B cell (primary cell): ENCODE measurements at regions not wholly inside any gene's neighbourhood (a gene's known extent, or its start where the extent isn't known, plus 50 kb on each side); places are given as distances from the start of the nearest gene placed in this dataset.

Experiments used
- ATAC-seq: fragments of 200-7000 bp; cut with Tn5 transposase; one replicate; pipeline ENCODE4 v1.10.0; 2021; ENCODE audit warnings: low read depth, mild to moderate bottlenecking, moderate number of reproducible peaks, moderate library complexity
- CTCF ChIA-PET: fragments of 350-600 bp; sonication (Branson Sonifier 250); formaldehyde crosslinking; loops from one replicate; lab custom pipeline; 2021; ENCODE audit warnings: antibody characterized with exemption, inconsistent platforms; lab: Charles Lee
- POLR2A ChIA-PET: fragments of 350-600 bp; sonication (Branson Sonifier 250); formaldehyde crosslinking; loops from one replicate; lab custom pipeline; 2021; ENCODE audit warnings: antibody characterized with exemption; lab: Charles Lee
- DNase-seq: peaks from one replicate; pipeline ENCODE4 v3.0.0; 2013
- H2AFZ ChIP-seq: 2 replicates; pipeline ENCODE4 v1.6.1; 2012; ENCODE audit warnings: mild to moderate bottlenecking, low read depth, low read length; ENCODE audit not compliant: insufficient read depth, poor library complexity, severe bottlenecking
- H3K27ac ChIP-seq, 2 donors: 1 replicate in 1 of 2; 2 replicates in 1 of 2; pipeline ENCODE4 v1.5.1; 2012 to 2013; ENCODE audit warnings: low read length in 2 of 2, mild to moderate bottlenecking in 2 of 2, moderate library complexity in 1 of 2
- H3K27me3 ChIP-seq, 4 experiments: fragments of 200-600 bp in 1 of 4; sonication (generic) in 1 of 4; replicated peaks in 1 of 4; 1 replicate in 2 of 4; 2 replicates in 2 of 4; pipeline versions ENCODE4 v1.6.1 to v1.7.0; 2013 to 2016; ENCODE audit warnings: low read length in 3 of 4, mild to moderate bottlenecking in 2 of 4, mixed read lengths in 1 of 4, moderate library complexity in 1 of 4; ENCODE audit not compliant: insufficient read depth in 4 of 4, control insufficient read depth in 3 of 4; ENCODE audit errors: control extremely low read depth in 1 of 4
- H3K36me3 ChIP-seq, 2 experiments: replicated peaks in 1 of 2; 1 replicate in 1 of 2; 2 replicates in 1 of 2; pipeline versions ENCODE4 v1.6.1 to v1.7.1; 2013; ENCODE audit warnings: low read length in 1 of 2; ENCODE audit not compliant: insufficient read depth in 2 of 2, control insufficient read depth in 1 of 2; ENCODE audit errors: control extremely low read depth in 1 of 2, extremely low read depth in 1 of 2
- H3K4me1 ChIP-seq, 2 donors: fragments of 200-600 bp in 1 of 2; sonication (generic) in 1 of 2; 1 replicate in 1 of 2; 2 replicates in 1 of 2; pipeline versions ENCODE4 v1.5.1 to v1.6.1; 2013 to 2017; ENCODE audit warnings: low read length in 2 of 2; ENCODE audit not compliant: control insufficient read depth in 2 of 2, insufficient read depth in 2 of 2
- H3K4me2 ChIP-seq: replicated peaks from 2 replicates; pipeline ENCODE3; 2012; ENCODE audit warnings: mild to moderate bottlenecking, low read depth, low read length; ENCODE audit not compliant: poor library complexity, severe bottlenecking
- H3K4me3 ChIP-seq, 5 experiments: fragments of 200-600 bp in 1 of 5; sonication (generic) in 1 of 5; 1 replicate in 3 of 5; 2 replicates in 2 of 5; pipeline versions ENCODE4 v1.5.1 to v1.7.0; 2011 to 2016; ENCODE audit warnings: low read length in 4 of 5, mild to moderate bottlenecking in 4 of 5, low read depth in 2 of 5, control low read depth in 1 of 5, moderate library complexity in 1 of 5; ENCODE audit not compliant: insufficient read depth in 1 of 5; ENCODE audit errors: control extremely low read depth in 1 of 5, extremely low read depth in 1 of 5
- H3K79me2 ChIP-seq: fragments of 200-600 bp; sonication (generic); one replicate; pipeline ENCODE4 v1.6.0; 2016; ENCODE audit warnings: low read length; ENCODE audit not compliant: control insufficient read depth, insufficient read depth
- H3K9ac ChIP-seq: fragments of 200-600 bp; sonication (generic); 2 replicates; pipeline ENCODE4 v1.6.1; 2017; ENCODE audit warnings: mild to moderate bottlenecking, low read length, moderate library complexity
- H3K9me3 ChIP-seq, 3 donors: one replicate each; pipeline versions ENCODE4 v1.6.1 to v1.7.1; 2013; ENCODE audit warnings: low read length in 2 of 3; ENCODE audit not compliant: control insufficient read depth in 2 of 3, insufficient read depth in 1 of 3; ENCODE audit errors: control extremely low read depth in 1 of 3
- H4K20me1 ChIP-seq: 2 replicates; pipeline ENCODE4 v1.6.0; 2012; ENCODE audit warnings: mild to moderate bottlenecking, low read length; ENCODE audit not compliant: insufficient read depth, control insufficient read depth, poor library complexity, severe bottlenecking
- H3K27ac Mint-ChIP-seq: one replicate; pipeline ENCODE4 v1.8.0; 2021; ENCODE audit warnings: mixed read lengths
- H3K27me3 Mint-ChIP-seq: one replicate; pipeline ENCODE4 v1.8.0; 2021; ENCODE audit warnings: mixed read lengths
- H3K4me1 Mint-ChIP-seq: one replicate; pipeline ENCODE4 v1.8.0; 2021; ENCODE audit warnings: mixed read lengths
- H3K4me3 Mint-ChIP-seq: one replicate; pipeline ENCODE4 v1.8.0; 2021; ENCODE audit warnings: mixed read lengths
- H3K9me3 Mint-ChIP-seq: one replicate; pipeline ENCODE4 v1.8.0; 2022; ENCODE audit warnings: mixed read lengths; ENCODE audit not compliant: insufficient read depth
- CTCF ChIP-seq: fragments of 200-600 bp; IDR thresholded peaks from one replicate; pipeline ENCODE4 v1.8.0; 2022; ENCODE audit warnings: antibody characterized with exemption, mild to moderate bottlenecking
- EZH2 ChIP-seq: IDR thresholded peaks from 2 replicates; pipeline ENCODE4 v1.6.1; 2012; ENCODE audit warnings: borderline replicate concordance, low read depth, mild to moderate bottlenecking, moderate library complexity, low read length; ENCODE audit not compliant: insufficient read depth, poor library complexity, severe bottlenecking
- WGBS: methylation state at CpG from one replicate; pipeline ENCODE4 v1.1.5; 2013; ENCODE audit warnings: missing lambda C conversion rate; ENCODE audit not compliant: insufficient coverage; 5-methylcytosine and 5-hydroxymethylcytosine counted together
- intact Hi-C: fragments of 100-400 bp; cut with micrococcal nuclease; formaldehyde crosslinking; loops from one replicate; pipeline ENCODE4 v1.10.0; 2022

DNA sequence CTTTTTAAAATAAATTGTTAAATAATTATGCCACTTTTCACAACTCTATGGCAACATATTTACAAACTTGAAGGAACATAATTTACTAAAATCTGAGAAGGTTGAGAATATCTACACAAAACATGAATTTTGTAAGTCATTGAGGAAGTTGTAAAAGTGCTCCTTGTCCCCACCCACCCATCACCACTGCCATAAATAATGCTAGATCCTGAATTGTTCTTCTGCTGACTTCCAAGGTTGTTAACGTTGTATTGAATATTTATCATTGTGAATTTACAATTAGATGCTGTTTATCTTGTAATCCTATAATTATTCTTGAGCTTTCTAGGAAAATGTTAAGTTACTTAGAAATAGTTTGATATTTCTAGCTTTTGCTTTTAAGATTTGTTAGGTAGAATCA lies 908.0 kb upstream of the COX7C start:
- H3K4me2 ChIP-seq: no peak overlapping the region
- WGBS: no CpG with 5 or more reads among the region's 1 CpG
- H3K9ac ChIP-seq: no peak overlapping the region
- no peak overlapping the region for H3K4me3 ChIP-seq
- no peaks in the 10 kb centered on the region for H3K27me3 Mint-ChIP-seq
- H3K36me3 ChIP-seq: no peaks in the 10 kb centered on the region
- no peak overlapping the region for H3K27ac Mint-ChIP-seq
- ATAC-seq (no peak), DNase-seq (no peak)
- intact Hi-C loops: no loop called here
- ChIA-PET POLR2A (no interaction called here), CTCF (no interaction called here)
- H3K4me1 ChIP-seq: no peaks in the 10 kb centered on the region
- no peaks in the 10 kb centered on the region for H3K27me3 ChIP-seq
- H2AFZ ChIP-seq: no peak overlapping the region
- H3K9me3 ChIP-seq: no peaks in the 10 kb centered on the region
- no peaks in the 10 kb centered on the region for H3K4me1 Mint-ChIP-seq
- no peak overlapping the region for H3K4me3 Mint-ChIP-seq
- no peak for TF ChIP-seq CTCF
- TF ChIP-seq EZH2: no peak
- H3K79me2 ChIP-seq: no peaks in the 10 kb centered on the region
- no peaks in the 10 kb centered on the region for H4K20me1 ChIP-seq
- H3K27ac ChIP-seq: no peak overlapping the region
- H3K9me3 Mint-ChIP-seq: no peaks in the 10 kb centered on the region

GRCh38 chr5:85716344-85717202 lies 901.2 kb upstream of the COX7C start:
- H3K27me3 Mint-ChIP-seq: no peaks in the 10 kb centered on the region
- Histone ChIP-seq H3K9ac (no peak overlapping the region), H3K9me3 (peaks cover 0 to under 1% (median 0%) of the 10 kb centered on the region in 3 donors), H3K36me3 (no peaks in the 10 kb centered on the region), H2AFZ (no peak overlapping the region), H3K79me2 (no peaks in the 10 kb centered on the region), H3K4me3 (no peak overlapping the region), H3K4me2 (no peak overlapping the region), H3K4me1 (no peaks in the 10 kb centered on the region), H3K27me3 (no peaks in the 10 kb centered on the region), H4K20me1 (no peaks in the 10 kb centered on the region), H3K27ac (no peak overlapping the region)
- TF ChIP-seq CTCF: no peak
- no peak for TF ChIP-seq EZH2
- no peaks in the 10 kb centered on the region for H3K4me1 Mint-ChIP-seq
- ATAC-seq (no peak), DNase-seq (no peak)
- WGBS: 86% methylated on average over 7 of the region's 8 CpGs
- H3K27ac Mint-ChIP-seq: no peak overlapping the region
- ChIA-PET POLR2A (no interaction called here), CTCF (no interaction called here)
- intact Hi-C loops: no loop called here
- H3K9me3 Mint-ChIP-seq: peaks cover 2% of the 10 kb centered on the region
- H3K4me3 Mint-ChIP-seq: no peak overlapping the region
